Fibroblast of lung (primary cell): ENCODE measurements at regions not wholly inside any gene's neighbourhood (a gene's known extent, or its start where the extent isn't known, plus 50 kb on each side); places are given as distances from the start of the nearest gene placed in this dataset.

Source experiments
- DNase-seq, 2 donors: peaks; one replicate each; pipeline versions ENCODE4 v3.0.0 to v3.0.0-alpha.2; 2010; ENCODE audit warnings: low read depth in 2 of 2
- H2AFZ ChIP-seq: 2 replicates; pipeline ENCODE4 v1.5.1; 2012; ENCODE audit warnings: low read length, control low read depth, inconsistent platforms
- H3K27ac ChIP-seq: 2 replicates; pipeline ENCODE4 v1.5.1; 2011; ENCODE audit warnings: low read length, control low read depth; ENCODE audit not compliant: insufficient read depth
- H3K27me3 ChIP-seq: 2 replicates; pipeline ENCODE4 v1.5.1; 2011; ENCODE audit warnings: mild to moderate bottlenecking, low read length; ENCODE audit not compliant: control insufficient read depth, insufficient read depth
- H3K36me3 ChIP-seq: 2 replicates; pipeline ENCODE4 v1.5.1; 2011; ENCODE audit warnings: low read length; ENCODE audit not compliant: control insufficient read depth, insufficient read depth
- H3K4me1 ChIP-seq: 2 replicates; pipeline ENCODE4 v1.5.1; 2011; ENCODE audit warnings: low read length; ENCODE audit not compliant: control insufficient read depth, insufficient read depth; ENCODE audit errors: extremely low read depth
- H3K4me2 ChIP-seq: 2 replicates; pipeline ENCODE4 v1.5.1; 2011; ENCODE audit warnings: low read length, control low read depth; ENCODE audit not compliant: insufficient read depth; ENCODE audit errors: extremely low read depth
- H3K4me3 ChIP-seq, 4 experiments: fragments of 200-600 bp in 1 of 4; sonication (generic) in 1 of 4; replicated peaks in 1 of 4; 2 replicates each; pipeline ENCODE4 v1.5.1; 2011 to 2016; ENCODE audit warnings: low read length in 4 of 4, low read depth in 3 of 4, mild to moderate bottlenecking in 3 of 4, control low read depth in 2 of 4, inconsistent platforms in 1 of 4, mixed read lengths in 1 of 4; ENCODE audit not compliant: insufficient read depth in 1 of 4; ENCODE audit errors: control extremely low read depth in 1 of 4
- H3K79me2 ChIP-seq: 2 replicates; pipeline ENCODE4 v1.5.1; 2012; ENCODE audit warnings: mild to moderate bottlenecking, low read length, inconsistent platforms; ENCODE audit not compliant: control insufficient read depth, insufficient read depth
- H3K9ac ChIP-seq: 2 replicates; pipeline ENCODE4 v1.5.1; 2011; ENCODE audit warnings: mild to moderate bottlenecking, low read length, control low read depth; ENCODE audit not compliant: insufficient read depth
- H3K9me3 ChIP-seq: 2 replicates; pipeline ENCODE4 v1.5.1; 2012; ENCODE audit warnings: low read depth, low read length; ENCODE audit not compliant: control insufficient read depth, insufficient read depth
- H4K20me1 ChIP-seq: 2 replicates; pipeline ENCODE4 v1.5.1; 2011; ENCODE audit warnings: low read length; ENCODE audit not compliant: control insufficient read depth, insufficient read depth; ENCODE audit errors: extremely low read depth
- EZH2 ChIP-seq: IDR thresholded peaks from 2 replicates; pipeline ENCODE4 v1.5.1; 2012; ENCODE audit warnings: low read length, control low read depth, mild to moderate bottlenecking; ENCODE audit errors: missing control alignments
- TF ChIP-seq, protein P1 (sequence below), 2 donors: IDR thresholded peaks in 1 of 2; conservative IDR thresholded peaks in 1 of 2; 1 replicate in 1 of 2; 2 replicates in 1 of 2; pipeline ENCODE4 v1.5.1; 2011 to 2012; ENCODE audit warnings: low read length in 2 of 2, control low read depth in 1 of 2, inconsistent platforms in 1 of 2, low read depth in 1 of 2, mild to moderate bottlenecking in 1 of 2

DNA sequence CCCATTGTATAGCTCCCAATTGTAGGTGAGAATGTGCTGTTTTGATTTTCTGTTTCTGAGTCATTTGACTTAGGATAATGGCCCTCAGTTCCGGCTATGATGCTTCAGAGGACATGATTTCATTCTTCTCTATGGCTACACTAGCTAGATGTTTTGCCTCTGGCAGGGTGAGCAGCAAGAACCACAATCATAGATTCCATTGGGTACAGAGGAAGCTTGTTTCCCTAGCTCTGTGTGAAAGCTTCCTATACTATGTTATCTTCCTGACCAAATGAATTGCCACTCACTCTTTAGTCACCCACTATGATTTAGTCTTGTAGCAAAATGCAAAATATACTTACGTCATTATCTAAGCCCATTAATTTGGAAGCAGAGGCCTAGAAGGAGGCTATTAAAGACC, 616.3 kb downstream of the PLA2G4A start:
- no peak overlapping the region for H3K9ac ChIP-seq
- no peaks in the 10 kb centered on the region for H3K27me3 ChIP-seq
- no peak overlapping the region for H3K27ac ChIP-seq
- H3K36me3 ChIP-seq = no peaks in the 10 kb centered on the region
- no peaks in the 10 kb centered on the region for H4K20me1 ChIP-seq
- H2AFZ ChIP-seq = no peak overlapping the region
- no peak overlapping the region for H3K4me3 ChIP-seq
- no peaks in the 10 kb centered on the region for H3K9me3 ChIP-seq
- no peak overlapping the region for H3K4me2 ChIP-seq
- no peak for DNase-seq
- no peaks in the 10 kb centered on the region for H3K4me1 ChIP-seq
- H3K79me2 ChIP-seq = no peaks in the 10 kb centered on the region
- TF ChIP-seq, protein P1, sequence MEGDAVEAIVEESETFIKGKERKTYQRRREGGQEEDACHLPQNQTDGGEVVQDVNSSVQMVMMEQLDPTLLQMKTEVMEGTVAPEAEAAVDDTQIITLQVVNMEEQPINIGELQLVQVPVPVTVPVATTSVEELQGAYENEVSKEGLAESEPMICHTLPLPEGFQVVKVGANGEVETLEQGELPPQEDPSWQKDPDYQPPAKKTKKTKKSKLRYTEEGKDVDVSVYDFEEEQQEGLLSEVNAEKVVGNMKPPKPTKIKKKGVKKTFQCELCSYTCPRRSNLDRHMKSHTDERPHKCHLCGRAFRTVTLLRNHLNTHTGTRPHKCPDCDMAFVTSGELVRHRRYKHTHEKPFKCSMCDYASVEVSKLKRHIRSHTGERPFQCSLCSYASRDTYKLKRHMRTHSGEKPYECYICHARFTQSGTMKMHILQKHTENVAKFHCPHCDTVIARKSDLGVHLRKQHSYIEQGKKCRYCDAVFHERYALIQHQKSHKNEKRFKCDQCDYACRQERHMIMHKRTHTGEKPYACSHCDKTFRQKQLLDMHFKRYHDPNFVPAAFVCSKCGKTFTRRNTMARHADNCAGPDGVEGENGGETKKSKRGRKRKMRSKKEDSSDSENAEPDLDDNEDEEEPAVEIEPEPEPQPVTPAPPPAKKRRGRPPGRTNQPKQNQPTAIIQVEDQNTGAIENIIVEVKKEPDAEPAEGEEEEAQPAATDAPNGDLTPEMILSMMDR (conservative IDR thresholded peaks at IDR 0.05 in 1 of 2, IDR thresholded peaks at IDR 0.05 in 1 of 2; ENCODE audit: low read depth in 1 of 2, low read length in 2 of 2) = no peak
- TF ChIP-seq EZH2 = no peak

DNA sequence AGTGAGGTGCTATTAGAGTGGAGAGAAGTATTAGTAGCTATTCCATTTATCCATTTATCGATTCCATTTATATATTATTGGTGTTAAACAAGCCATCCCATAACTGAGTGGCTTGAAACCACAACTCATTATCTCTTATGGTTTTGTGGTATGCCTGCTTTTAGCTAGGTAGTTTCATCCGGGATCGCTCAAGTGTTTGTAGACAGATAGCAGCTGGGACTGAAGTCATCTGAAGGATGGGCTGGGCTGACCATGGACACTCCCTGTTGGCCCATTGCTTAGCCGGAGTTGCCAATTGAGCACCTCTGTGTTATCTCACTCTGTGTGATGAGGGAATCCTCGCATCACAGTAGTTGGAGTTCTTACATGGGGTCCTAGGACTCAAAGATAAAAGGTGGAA, 622.5 kb downstream of the PLA2G4A start:
- Histone ChIP-seq H3K27me3 (no peaks in the 10 kb centered on the region), H3K36me3 (no peaks in the 10 kb centered on the region), H3K9me3 (no peaks in the 10 kb centered on the region), H3K4me2 (no peak overlapping the region), H3K4me1 (no peaks in the 10 kb centered on the region), H2AFZ (no peak overlapping the region), H4K20me1 (no peaks in the 10 kb centered on the region), H3K79me2 (no peaks in the 10 kb centered on the region), H3K9ac (no peak overlapping the region), H3K27ac (no peak overlapping the region), H3K4me3 (no peak overlapping the region)
- TF ChIP-seq EZH2 = no peak
- TF ChIP-seq, protein P1 (conservative IDR thresholded peaks at IDR 0.05 in 1 of 2, IDR thresholded peaks at IDR 0.05 in 1 of 2; ENCODE audit: low read depth in 1 of 2, low read length in 2 of 2) = no peak
- DNase-seq = no peak

DNA sequence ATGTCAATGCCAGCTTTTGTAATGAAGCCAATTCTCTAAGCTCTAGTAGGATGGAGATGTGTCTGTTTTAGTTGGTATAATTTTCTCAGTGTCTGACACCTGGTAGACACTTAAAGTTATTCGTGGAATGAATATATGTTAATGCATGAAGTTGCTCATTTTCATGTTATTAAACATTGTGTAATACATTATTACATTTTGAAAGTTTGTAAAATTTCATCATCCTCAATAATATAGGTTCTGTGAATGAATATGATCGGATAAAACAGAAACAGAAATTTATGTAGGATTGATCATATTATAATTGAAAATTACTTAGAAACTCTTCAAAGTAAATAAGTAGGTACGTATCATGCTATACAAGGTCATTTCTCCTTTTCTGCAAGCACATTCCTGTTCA, 625.3 kb downstream of the PLA2G4A start:
- DNase-seq = no peak
- Histone ChIP-seq H3K79me2 (no peaks in the 10 kb centered on the region), H4K20me1 (no peaks in the 10 kb centered on the region), H3K4me2 (no peak overlapping the region), H2AFZ (no peak overlapping the region), H3K27me3 (no peaks in the 10 kb centered on the region), H3K9ac (no peak overlapping the region), H3K4me3 (no peak overlapping the region), H3K9me3 (no peaks in the 10 kb centered on the region), H3K36me3 (no peaks in the 10 kb centered on the region), H3K27ac (no peak overlapping the region), H3K4me1 (no peaks in the 10 kb centered on the region)
- TF ChIP-seq EZH2 = no peak
- TF ChIP-seq, protein P1 (conservative IDR thresholded peaks at IDR 0.05 in 1 of 2, IDR thresholded peaks at IDR 0.05 in 1 of 2; ENCODE audit: low read depth in 1 of 2, low read length in 2 of 2) = no peak
